MCF 10A (cell line): ENCODE measurements at regions not wholly inside any gene's neighbourhood (a gene's known extent, or its start where the extent isn't known, plus 50 kb on each side); places are given as distances from the start of the nearest gene placed in this dataset.

Experiments used
- BruUV-seq: library from RNA; stranded (reverse); fragments of 400-500 nt; replicated peaks from 2 replicates; lab custom pipeline; 2021; lab: Mats Ljungman, UMichigan
- CTCF ChIA-PET: fragments of 300-600 bp; sonication (Branson Sonifier 250); formaldehyde crosslinking; extraction: SDS; loops from one replicate; lab custom pipeline; 2021; ENCODE audit warnings: antibody characterized with exemption, inconsistent platforms; lab: Yijun Ruan, JAX
- POLR2A ChIA-PET: fragments of 300-600, 350-650 bp; sonication (Branson Sonifier 250); formaldehyde crosslinking; extraction: SDS; loops from one replicate; lab custom pipeline; 2020; ENCODE audit warnings: antibody characterized with exemption, inconsistent platforms; lab: Yijun Ruan, JAX
- DNase-seq: peaks from one replicate; pipeline ENCODE4 v3.0.0-alpha.2; 2018; ENCODE audit not compliant: unreplicated experiment
- H3K27ac Mint-ChIP-seq: one replicate; pipeline ENCODE4 v1.8.0; 2022; ENCODE audit warnings: mild to moderate bottlenecking, low read depth, mixed read lengths; ENCODE audit not compliant: unreplicated experiment
- H3K27me3 Mint-ChIP-seq: one replicate; pipeline ENCODE4 v1.8.0; 2022; ENCODE audit warnings: mixed read lengths; ENCODE audit not compliant: insufficient read depth, unreplicated experiment
- H3K36me3 Mint-ChIP-seq: one replicate; pipeline ENCODE4 v1.8.0; 2022; ENCODE audit warnings: mild to moderate bottlenecking, moderate library complexity, mixed read lengths; ENCODE audit not compliant: insufficient read depth, unreplicated experiment
- H3K4me1 Mint-ChIP-seq: one replicate; pipeline ENCODE4 v1.8.0; 2022; ENCODE audit warnings: mixed read lengths; ENCODE audit not compliant: insufficient read depth, unreplicated experiment
- H3K4me3 Mint-ChIP-seq: one replicate; pipeline ENCODE4 v1.8.0; 2022; ENCODE audit warnings: mild to moderate bottlenecking, moderate library complexity, mixed read lengths; ENCODE audit not compliant: unreplicated experiment
- H3K9me3 Mint-ChIP-seq: one replicate; pipeline ENCODE4 v1.8.0; 2022; ENCODE audit warnings: mixed read lengths; ENCODE audit not compliant: unreplicated experiment
- intact Hi-C: fragments of 100-400 bp; cut with micrococcal nuclease; formaldehyde crosslinking; loops from 2 replicates; pipeline ENCODE4 v1.14.1; 2022
- TF ChIP-seq, protein P1 (sequence below): fragments of 200-600 bp; IDR thresholded peaks from one replicate; pipeline ENCODE4 v1.8.0; 2022; ENCODE audit warnings: antibody characterized with exemption, mild to moderate bottlenecking; ENCODE audit not compliant: unreplicated experiment

DNA sequence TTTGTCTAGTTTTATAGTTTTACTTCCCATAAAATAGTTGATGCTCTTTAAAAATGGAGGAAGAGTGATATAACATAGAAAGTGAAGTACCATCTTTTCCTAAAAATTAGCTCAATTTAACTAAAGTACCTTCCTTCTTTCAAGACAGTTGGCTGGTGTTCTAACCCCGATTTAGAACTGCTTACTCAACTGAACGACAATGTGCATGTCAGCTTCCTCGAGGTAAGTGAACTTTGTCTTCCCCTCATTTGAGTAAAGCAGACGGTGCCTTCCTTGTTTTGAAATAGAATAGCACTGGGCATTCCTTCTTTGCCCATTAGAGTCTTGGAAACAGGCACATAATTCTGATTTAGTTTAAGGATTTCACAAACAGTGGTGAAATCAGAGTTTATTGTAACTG, 1519.2 kb downstream of the EFNB2 start:
- H3K4me3 Mint-ChIP-seq = no peak overlapping the region

DNA sequence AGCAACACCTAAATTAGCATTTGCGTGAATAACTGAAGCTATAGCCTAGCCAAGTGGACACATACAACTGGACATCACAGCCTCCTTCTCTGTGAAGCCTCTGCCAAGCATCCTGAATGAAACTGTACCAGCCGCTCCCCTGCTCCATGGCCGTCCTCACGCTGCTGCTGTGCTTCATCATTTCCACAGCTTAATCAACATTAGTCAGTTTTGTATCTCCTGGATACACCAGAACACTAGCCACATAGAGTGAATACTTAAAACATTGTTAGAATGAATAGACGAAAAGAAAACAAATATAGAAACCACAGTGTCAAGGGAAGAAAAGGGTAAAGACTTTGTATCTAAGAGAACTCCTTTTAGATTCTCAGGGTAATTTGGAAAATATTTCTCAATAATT, 1526.9 kb downstream of the EFNB2 start:
- H3K27me3 Mint-ChIP-seq = no peaks in the 10 kb centered on the region
- intact Hi-C loops = no loop called here
- DNase-seq = no peak
- H3K9me3 Mint-ChIP-seq = no peaks in the 10 kb centered on the region
- no peaks in the 10 kb centered on the region for H3K4me1 Mint-ChIP-seq
- ChIA-PET CTCF (interaction anchor here (0.6 kb wide), 1 partner anchor 89 kb away, joined by 3 read pairs; no protein-coding TSS in a partner anchor), POLR2A (no interaction called here)
- no peak overlapping the region for H3K27ac Mint-ChIP-seq
- no peak overlapping the region for H3K4me3 Mint-ChIP-seq
- no peaks in the 10 kb centered on the region for H3K36me3 Mint-ChIP-seq
- TF ChIP-seq, protein P1, sequence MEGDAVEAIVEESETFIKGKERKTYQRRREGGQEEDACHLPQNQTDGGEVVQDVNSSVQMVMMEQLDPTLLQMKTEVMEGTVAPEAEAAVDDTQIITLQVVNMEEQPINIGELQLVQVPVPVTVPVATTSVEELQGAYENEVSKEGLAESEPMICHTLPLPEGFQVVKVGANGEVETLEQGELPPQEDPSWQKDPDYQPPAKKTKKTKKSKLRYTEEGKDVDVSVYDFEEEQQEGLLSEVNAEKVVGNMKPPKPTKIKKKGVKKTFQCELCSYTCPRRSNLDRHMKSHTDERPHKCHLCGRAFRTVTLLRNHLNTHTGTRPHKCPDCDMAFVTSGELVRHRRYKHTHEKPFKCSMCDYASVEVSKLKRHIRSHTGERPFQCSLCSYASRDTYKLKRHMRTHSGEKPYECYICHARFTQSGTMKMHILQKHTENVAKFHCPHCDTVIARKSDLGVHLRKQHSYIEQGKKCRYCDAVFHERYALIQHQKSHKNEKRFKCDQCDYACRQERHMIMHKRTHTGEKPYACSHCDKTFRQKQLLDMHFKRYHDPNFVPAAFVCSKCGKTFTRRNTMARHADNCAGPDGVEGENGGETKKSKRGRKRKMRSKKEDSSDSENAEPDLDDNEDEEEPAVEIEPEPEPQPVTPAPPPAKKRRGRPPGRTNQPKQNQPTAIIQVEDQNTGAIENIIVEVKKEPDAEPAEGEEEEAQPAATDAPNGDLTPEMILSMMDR = no peak
- BruUV-seq = no TSS peak

More for the DNA sequence above, 1519.2 kb downstream of the EFNB2 start:
- H3K36me3 Mint-ChIP-seq = no peaks in the 10 kb centered on the region
- ChIA-PET CTCF (no interaction called here), POLR2A (interaction anchor here (1.0 kb wide), 1 partner anchor 11 kb away, joined by 5 read pairs; no protein-coding TSS in a partner anchor)
- intact Hi-C loops = loop anchor here (10.0 kb wide), 1 partner anchor 241 kb away; no protein-coding TSS in a partner anchor
- no peaks in the 10 kb centered on the region for H3K4me1 Mint-ChIP-seq
- no TSS peak for BruUV-seq
- TF ChIP-seq, protein P1 = no peak
- H3K9me3 Mint-ChIP-seq = no peaks in the 10 kb centered on the region
- H3K27me3 Mint-ChIP-seq = no peaks in the 10 kb centered on the region
- no peak for DNase-seq
- H3K27ac Mint-ChIP-seq = no peak overlapping the region

DNA sequence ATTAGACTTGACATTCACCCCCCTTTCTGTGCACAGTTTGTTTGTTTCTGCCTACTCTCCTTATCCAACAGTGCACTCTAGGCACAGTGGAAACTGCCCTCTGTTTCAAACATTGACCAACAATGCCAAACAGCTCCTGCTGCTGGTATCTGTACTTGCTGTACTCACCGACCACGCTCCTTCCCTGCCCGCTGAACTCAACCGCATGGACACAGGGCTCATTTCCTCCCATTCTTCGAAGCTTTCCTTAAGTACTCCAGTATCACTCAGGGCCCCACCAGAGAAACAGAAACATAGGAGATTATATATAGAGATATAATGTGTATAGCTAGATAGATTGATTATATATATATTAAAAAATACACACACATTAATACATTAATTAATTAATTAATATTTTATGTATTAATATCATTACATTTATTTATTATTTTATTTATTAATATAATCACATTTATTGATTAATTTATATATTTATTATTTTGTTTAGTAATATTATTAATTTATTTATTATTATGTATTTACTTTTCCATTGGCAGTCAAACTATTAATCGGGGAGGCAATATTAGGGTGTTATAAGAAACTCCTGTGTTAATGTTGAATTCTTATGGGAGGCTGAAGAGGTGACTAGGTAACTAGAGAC, 1528.2 kb downstream of the EFNB2 start:
- no peaks in the 10 kb centered on the region for H3K4me1 Mint-ChIP-seq
- no peak overlapping the region for H3K4me3 Mint-ChIP-seq
- intact Hi-C loops = no loop called here
- no peaks in the 10 kb centered on the region for H3K9me3 Mint-ChIP-seq
- H3K27me3 Mint-ChIP-seq = no peaks in the 10 kb centered on the region
- H3K27ac Mint-ChIP-seq = no peak overlapping the region
- ChIA-PET CTCF (no interaction called here), POLR2A (no interaction called here)
- H3K36me3 Mint-ChIP-seq = no peaks in the 10 kb centered on the region
- DNase-seq = no peak
- TF ChIP-seq, protein P1 = no peak
- BruUV-seq = no TSS peak

DNA sequence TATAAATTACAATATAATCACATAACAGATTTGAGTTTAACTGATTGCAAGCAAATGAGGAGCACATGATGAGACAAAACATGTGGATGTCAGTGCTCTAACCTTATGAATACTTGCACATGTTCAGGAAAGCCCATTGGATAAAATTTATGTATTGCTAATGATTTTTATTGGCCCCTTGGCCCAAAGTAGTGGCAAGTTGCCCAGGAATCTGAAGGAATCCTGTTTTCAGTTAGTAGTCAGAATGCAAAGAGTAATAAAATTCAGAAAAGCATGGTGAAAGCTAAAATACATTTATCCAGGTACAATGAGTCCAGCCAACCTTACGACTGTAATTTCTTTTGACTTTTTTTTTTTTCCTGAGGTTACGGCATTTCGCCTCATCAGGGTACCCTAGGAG, 1539.4 kb downstream of the EFNB2 start:
- H3K27ac Mint-ChIP-seq = no peak overlapping the region
- TF ChIP-seq, protein P1 = no peak
- H3K4me3 Mint-ChIP-seq = no peak overlapping the region
- no TSS peak for BruUV-seq
- no peaks in the 10 kb centered on the region for H3K9me3 Mint-ChIP-seq
- H3K27me3 Mint-ChIP-seq = no peaks in the 10 kb centered on the region
- ChIA-PET POLR2A (no interaction called here), CTCF (no interaction called here)
- no peaks in the 10 kb centered on the region for H3K36me3 Mint-ChIP-seq
- H3K4me1 Mint-ChIP-seq = no peaks in the 10 kb centered on the region
- intact Hi-C loops = no loop called here
- DNase-seq = no peak
